Upper lobe of left lung (tissue), 4 donors: ENCODE measurements at regions not wholly inside any gene's neighbourhood (a gene's known extent, or its start where the extent isn't known, plus 50 kb on each side); places are given as distances from the start of the nearest gene placed in this dataset.

ENCODE experiments used
- CTCF ChIP-seq, 6 experiments: fragments of 450-650 bp in 4 of 6; fragments of 200-600 bp in 2 of 6; sonication (generic) in 2 of 6; IDR thresholded peaks; one replicate each; pipeline ENCODE4 v1.5.1; 2016 to 2019; ENCODE audit warnings: antibody characterized with exemption in 6 of 6
- POLR2A ChIP-seq, 4 donors: fragments of 450-650 bp; IDR thresholded peaks; one replicate each; pipeline ENCODE4 v1.5.1; 2016 to 2017; ENCODE audit warnings: antibody characterized with exemption in 4 of 4, mild to moderate bottlenecking in 2 of 4
- POLR2AphosphoS5 ChIP-seq, 2 donors: sonication (generic); formaldehyde crosslinking; IDR thresholded peaks; one replicate each; pipeline ENCODE4 v1.5.1; 2017; ENCODE audit warnings: antibody characterized with exemption in 2 of 2

- TF ChIP-seq POLR2AphosphoS5 (IDR thresholded peaks at IDR 0.05) (no peak), CTCF (IDR thresholded peaks at IDR 0.05) (no peak), POLR2A (IDR thresholded peaks at IDR 0.05) (no peak)
Observed at GRCh38 chr4:44931720-44932119, 205.4 kb upstream of the GNPDA2 start.
